SJSA1 (cell line): ENCODE measurements at regions not wholly inside any gene's neighbourhood (a gene's known extent, or its start where the extent isn't known, plus 50 kb on each side); places are given as distances from the start of the nearest gene placed in this dataset.

ENCODE experiments used
- DNase-seq, 2 experiments: peaks; one replicate each; pipeline ENCODE4 v3.0.0-alpha.2; 2015 to 2020; ENCODE audit warnings: low spot score in 2 of 2, low read depth in 1 of 2
- H3K27ac ChIP-seq: fragments of 250-450 bp; sonication (Bioruptor Pico); 2 replicates; pipeline ENCODE4 v1.5.1; 2020; ENCODE audit warnings: mild to moderate bottlenecking, moderate library complexity
- H3K27me3 ChIP-seq: fragments of 250-450 bp; sonication (Bioruptor Pico); replicated peaks from 2 replicates; pipeline ENCODE4 v1.5.1; 2020; ENCODE audit warnings: mild to moderate bottlenecking, moderate library complexity
- H3K36me3 ChIP-seq: fragments of 250-450 bp; sonication (Bioruptor Pico); 2 replicates; pipeline ENCODE4 v1.5.1; 2020; ENCODE audit warnings: mild to moderate bottlenecking
- H3K4me1 ChIP-seq: fragments of 250-450 bp; sonication (Bioruptor Pico); replicated peaks from 2 replicates; pipeline ENCODE4 v1.6.1; 2021; ENCODE audit warnings: mild to moderate bottlenecking
- H3K4me3 ChIP-seq: fragments of 250-450 bp; sonication (Bioruptor Pico); 2 replicates; pipeline ENCODE4 v1.5.1; 2020; ENCODE audit warnings: mild to moderate bottlenecking
- H3K9me3 ChIP-seq: fragments of 250-450 bp; sonication (Bioruptor Pico); replicated peaks from 2 replicates; pipeline ENCODE4 v1.5.1; 2020; ENCODE audit warnings: mild to moderate bottlenecking

DNA sequence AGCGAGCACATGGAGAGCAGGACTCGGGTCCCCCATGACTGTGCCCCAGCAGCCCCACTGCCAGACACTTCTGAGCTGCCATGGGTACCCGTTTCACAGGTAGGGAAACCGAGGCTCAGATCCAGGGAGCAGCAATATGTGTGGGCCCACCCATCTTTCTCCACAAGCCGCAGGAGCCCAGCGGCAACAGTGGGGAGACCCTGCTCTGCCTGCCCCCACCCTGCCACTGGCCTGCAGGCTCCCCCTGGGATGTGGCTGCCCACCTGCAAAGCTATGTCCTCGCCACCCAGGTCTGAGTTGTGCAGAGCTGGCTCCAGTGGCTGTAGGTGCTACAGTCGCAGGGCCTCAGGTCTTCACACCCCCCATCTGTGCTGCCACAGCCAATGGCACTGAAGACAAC lies 50.6 kb upstream of the C1QTNF9B start:
- Histone ChIP-seq H3K4me3 (no peak overlapping the region), H3K27me3 (no peaks in the 10 kb centered on the region), H3K36me3 (no peaks in the 10 kb centered on the region), H3K27ac (no peak overlapping the region), H3K9me3 (no peaks in the 10 kb centered on the region), H3K4me1 (no peaks in the 10 kb centered on the region)
- no peak for DNase-seq

DNA sequence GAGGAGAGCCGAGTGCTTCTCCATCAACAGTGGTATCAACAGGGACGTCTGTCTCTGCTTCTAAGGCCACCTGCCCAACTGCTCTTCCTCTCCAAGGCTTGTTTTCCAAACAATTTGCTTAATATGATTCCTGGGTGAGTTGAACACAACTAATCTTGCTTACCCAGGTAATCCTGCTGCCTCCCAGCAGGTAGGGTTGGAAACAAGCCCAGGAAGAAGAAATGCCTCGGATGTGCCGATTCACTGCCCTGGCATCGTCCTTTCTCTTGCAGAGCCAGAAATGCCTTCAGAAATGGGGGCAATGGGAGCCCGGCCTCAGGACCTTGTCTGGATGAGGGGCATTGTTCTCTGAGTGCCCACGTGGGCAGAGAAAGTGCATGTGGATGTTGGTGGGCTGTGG lies 51.9 kb upstream of the C1QTNF9B start:
- Histone ChIP-seq H3K9me3 (no peaks in the 10 kb centered on the region), H3K27me3 (no peaks in the 10 kb centered on the region), H3K4me1 (no peaks in the 10 kb centered on the region), H3K36me3 (no peaks in the 10 kb centered on the region), H3K4me3 (no peak overlapping the region), H3K27ac (no peak overlapping the region)
- no peak for DNase-seq

DNA sequence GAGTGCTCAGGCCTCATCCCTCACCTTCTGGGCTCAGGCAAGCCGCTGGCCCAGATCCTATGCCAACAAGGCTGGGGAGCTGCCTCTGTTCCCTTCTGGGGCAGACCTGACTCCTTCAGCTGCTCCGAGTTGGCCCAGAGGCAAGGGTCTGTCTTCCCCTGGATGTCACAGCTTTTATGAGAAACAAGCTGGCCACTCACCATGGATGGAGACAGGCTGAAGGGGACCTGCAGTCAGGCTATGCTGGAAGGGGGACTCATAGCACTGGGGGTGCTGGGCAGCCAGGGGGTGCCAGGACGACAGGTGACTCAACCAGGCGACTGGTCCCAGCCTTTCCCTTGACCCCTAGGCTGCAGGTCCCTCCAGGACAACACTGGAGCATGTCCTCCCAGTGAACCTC lies 52.4 kb upstream of the C1QTNF9B start:
- Histone ChIP-seq H3K4me3 (no peak overlapping the region), H3K4me1 (no peaks in the 10 kb centered on the region), H3K27me3 (no peaks in the 10 kb centered on the region), H3K36me3 (no peaks in the 10 kb centered on the region), H3K9me3 (no peaks in the 10 kb centered on the region), H3K27ac (no peak overlapping the region)
- DNase-seq, result no peak

DNA sequence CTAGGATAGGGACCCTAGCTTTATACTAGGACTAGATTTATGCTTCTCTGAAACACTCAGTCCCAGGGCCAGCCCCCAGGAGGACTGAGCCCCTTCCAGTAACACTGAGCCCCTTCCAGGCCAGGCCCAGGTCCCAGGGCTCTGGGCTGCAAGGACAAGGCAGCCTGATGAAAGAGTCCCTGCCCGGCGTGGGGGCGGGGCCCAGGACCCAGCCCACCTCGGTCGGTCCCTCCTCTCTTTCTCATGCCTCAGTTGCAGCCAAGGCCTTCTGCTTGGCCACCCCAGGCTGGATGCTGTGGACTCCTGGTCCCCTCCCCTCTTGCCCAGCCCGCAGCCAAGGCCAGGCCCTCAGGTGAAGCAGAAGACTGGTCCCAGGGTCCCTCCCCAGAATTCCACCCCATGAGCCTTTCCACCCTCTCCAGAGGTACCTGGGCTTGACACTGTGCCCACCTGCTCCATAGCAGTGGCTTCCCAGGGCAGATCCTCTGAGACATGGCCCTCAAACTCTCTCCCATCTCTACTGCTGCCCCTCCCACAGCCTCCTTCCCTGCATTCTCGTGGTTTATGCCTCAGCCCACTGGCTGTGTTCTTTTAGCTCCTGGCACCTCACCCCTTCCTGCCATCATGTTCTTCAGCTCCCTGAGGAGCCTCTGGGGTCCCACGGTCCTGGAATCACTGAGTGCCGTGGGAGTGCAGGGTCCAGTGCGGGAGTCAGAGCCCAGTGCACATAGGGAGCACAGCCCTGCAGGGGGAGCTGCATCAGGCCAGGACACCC lies 53.6 kb upstream of the C1QTNF9B start:
- no peaks in the 10 kb centered on the region for H3K27me3 ChIP-seq
- no peak for DNase-seq

DNA sequence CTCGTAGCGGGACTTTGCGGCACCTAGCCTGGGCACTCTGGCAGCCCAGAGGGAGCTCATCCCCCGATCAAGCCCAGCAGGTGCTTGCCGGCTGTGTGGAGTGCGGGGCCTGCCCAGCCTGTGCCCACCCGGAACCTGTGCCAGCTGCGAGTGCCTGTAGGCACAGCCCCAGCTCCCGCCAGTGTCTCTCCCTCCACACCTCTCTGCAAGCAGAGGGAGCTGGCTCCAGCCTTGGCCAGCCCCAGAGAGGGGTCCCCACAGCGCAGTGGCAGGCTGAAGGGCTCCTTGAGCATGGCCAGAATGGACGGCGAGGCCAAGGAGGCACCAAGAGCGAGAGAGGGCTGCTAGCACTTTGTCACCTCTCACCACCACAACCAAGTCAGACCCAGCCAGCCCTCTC lies 55.5 kb upstream of the C1QTNF9B start:
- H3K36me3 ChIP-seq, result no peaks in the 10 kb centered on the region
- DNase-seq, result no peak
- H3K27me3 ChIP-seq, result no peaks in the 10 kb centered on the region
- no peaks in the 10 kb centered on the region for H3K4me1 ChIP-seq
- no peak overlapping the region for H3K4me3 ChIP-seq
- no peak overlapping the region for H3K27ac ChIP-seq
- no peaks in the 10 kb centered on the region for H3K9me3 ChIP-seq

More for the DNA sequence above, 53.6 kb upstream of the C1QTNF9B start:
- Histone ChIP-seq H3K36me3 (no peaks in the 10 kb centered on the region), H3K27ac (no peak overlapping the region), H3K9me3 (no peaks in the 10 kb centered on the region), H3K4me1 (no peaks in the 10 kb centered on the region), H3K4me3 (no peak overlapping the region)

DNA sequence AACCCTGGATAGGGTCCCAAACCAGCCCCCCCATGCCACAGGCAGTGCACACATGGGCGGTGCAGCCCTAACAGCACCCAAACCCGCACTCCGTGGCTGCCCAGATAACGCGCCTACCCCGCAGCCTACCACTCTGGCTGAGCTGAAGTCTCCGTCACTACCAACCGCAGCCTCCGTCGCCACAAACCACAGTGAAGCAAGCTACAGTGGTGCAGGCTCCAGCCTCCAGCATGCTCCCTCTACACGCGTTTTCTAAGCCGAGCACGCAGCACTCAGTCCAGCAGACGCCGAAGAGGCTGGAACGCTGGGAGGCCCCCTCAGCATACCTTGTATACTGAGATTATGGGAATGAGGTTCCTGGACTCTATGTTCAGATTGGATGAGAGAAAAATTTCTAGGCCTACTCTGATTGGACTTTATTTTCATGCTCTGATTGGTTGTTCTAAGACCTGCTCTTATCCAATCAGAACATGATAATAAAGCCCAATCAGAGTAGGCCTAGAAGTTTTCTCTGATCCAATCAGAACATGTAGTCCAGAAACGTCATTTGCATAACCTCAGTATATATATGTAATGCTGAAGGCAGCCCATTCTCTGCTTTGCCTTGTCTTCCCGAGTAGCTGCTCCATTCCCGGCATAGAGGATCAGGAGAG lies 56.7 kb upstream of the C1QTNF9B start:
- no peaks in the 10 kb centered on the region for H3K27me3 ChIP-seq
- H3K27ac ChIP-seq, result no peak overlapping the region
- no peaks in the 10 kb centered on the region for H3K4me1 ChIP-seq
- H3K4me3 ChIP-seq, result no peak overlapping the region
- no peaks in the 10 kb centered on the region for H3K9me3 ChIP-seq
- H3K36me3 ChIP-seq, result no peaks in the 10 kb centered on the region
- DNase-seq, result no peak

DNA sequence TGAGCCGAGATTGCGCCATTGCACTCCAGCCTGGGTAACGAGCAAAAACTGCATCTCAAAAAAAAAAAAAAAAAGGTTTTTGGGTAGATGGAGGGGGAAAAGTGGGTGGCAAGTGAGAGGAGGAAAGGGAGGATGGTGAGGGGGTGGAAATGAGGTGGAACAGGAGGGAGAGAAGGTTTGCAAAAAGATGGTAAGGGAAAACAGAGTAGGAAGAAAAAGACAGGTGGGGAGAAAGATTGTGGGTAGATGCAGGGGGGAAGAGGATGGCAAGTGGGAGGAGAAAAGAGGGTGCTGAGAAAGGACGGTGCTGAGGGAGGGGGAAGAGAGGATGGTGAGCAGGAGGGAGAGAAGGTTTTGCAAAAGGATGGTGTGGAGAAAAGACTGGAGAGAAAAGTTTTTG lies 57.8 kb upstream of the C1QTNF9B start:
- Histone ChIP-seq H3K4me1 (no peaks in the 10 kb centered on the region), H3K27me3 (no peaks in the 10 kb centered on the region), H3K9me3 (no peaks in the 10 kb centered on the region), H3K4me3 (no peak overlapping the region), H3K27ac (no peak overlapping the region), H3K36me3 (no peaks in the 10 kb centered on the region)
- DNase-seq, result no peak

DNA sequence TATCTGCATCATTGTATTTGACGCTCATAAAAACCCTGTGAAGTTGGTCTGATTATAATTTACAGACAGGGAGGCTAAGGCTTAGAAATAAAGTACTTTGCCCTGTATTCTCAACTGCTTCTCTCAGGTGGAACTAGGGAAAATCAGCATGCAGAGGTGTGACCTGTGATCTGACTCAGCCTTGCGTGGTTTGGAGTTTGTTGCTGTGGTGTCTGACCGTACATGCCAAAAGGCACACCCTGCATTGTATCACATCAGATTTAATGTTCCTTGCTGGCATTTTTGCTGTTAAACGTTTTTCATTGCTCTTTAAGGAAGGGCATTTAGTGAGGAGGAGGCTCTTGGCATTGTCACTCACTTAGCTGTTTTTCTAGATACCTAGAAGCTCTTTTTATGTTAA lies 58.8 kb upstream of the C1QTNF9B start:
- H3K27me3 ChIP-seq, result no peaks in the 10 kb centered on the region
- DNase-seq, result no peak
- H3K4me3 ChIP-seq, result no peak overlapping the region
- no peaks in the 10 kb centered on the region for H3K36me3 ChIP-seq
- no peaks in the 10 kb centered on the region for H3K4me1 ChIP-seq
- H3K9me3 ChIP-seq, result no peaks in the 10 kb centered on the region
- no peak overlapping the region for H3K27ac ChIP-seq

DNA sequence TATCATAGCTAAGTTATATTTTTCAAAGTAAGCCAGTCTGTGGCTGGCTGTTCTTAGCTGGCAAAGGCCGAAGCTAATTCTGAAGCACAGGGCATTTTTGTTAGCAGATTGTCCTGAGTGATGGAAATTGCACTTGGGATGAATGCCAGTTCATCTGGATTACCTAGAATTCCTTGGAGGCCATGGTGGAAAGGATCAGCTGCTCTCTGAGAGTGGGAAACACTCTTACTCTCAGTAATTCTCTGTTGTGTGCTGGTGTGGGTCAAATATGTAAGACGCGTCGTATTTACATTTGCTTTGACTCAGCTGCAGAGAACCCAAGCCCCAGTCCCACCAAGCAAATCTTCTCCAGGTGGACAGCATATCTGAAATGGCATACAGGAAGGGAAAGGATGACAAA lies 60.7 kb upstream of the C1QTNF9B start:
- H3K27me3 ChIP-seq, result no peaks in the 10 kb centered on the region
- H3K4me3 ChIP-seq, result no peak overlapping the region
- no peaks in the 10 kb centered on the region for H3K9me3 ChIP-seq
- no peaks in the 10 kb centered on the region for H3K36me3 ChIP-seq
- H3K27ac ChIP-seq, result no peak overlapping the region
- DNase-seq, result no peak
- no peaks in the 10 kb centered on the region for H3K4me1 ChIP-seq

DNA sequence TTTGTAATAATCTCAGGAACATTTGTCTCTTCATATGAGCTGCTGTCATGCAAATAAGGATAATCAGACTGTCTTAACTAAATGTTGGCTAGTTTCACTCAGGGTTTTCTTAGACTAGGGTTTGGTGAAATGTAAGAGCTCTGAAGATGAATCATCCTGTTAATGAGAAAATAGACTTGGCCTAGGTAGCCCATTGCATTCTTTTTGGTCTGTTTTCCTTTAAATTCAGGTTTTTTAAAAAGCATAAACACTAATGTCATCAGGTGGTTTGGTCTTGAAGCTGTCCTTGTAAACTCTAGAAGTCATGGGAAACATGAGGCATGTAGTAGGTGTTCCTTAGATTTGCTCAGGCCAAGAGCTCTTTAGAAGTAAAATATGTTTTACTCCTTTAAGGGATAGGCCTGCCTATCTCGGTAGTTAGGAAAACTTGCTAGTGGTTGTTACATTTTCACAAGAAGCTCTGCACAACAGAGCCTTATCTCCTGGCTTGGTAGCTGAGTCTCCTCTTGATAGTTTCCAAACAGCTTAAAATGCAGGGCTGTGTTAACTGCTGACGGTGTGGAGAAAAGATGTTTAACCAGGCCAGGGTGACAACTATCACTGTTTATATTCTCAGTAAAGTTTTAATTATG lies 62.0 kb upstream of the C1QTNF9B start:
- H3K36me3 ChIP-seq, result no peaks in the 10 kb centered on the region
- no peak overlapping the region for H3K4me3 ChIP-seq
- no peaks in the 10 kb centered on the region for H3K4me1 ChIP-seq
- no peak overlapping the region for H3K27ac ChIP-seq
- H3K9me3 ChIP-seq, result no peaks in the 10 kb centered on the region
- H3K27me3 ChIP-seq, result no peaks in the 10 kb centered on the region
- DNase-seq, result no peak

DNA sequence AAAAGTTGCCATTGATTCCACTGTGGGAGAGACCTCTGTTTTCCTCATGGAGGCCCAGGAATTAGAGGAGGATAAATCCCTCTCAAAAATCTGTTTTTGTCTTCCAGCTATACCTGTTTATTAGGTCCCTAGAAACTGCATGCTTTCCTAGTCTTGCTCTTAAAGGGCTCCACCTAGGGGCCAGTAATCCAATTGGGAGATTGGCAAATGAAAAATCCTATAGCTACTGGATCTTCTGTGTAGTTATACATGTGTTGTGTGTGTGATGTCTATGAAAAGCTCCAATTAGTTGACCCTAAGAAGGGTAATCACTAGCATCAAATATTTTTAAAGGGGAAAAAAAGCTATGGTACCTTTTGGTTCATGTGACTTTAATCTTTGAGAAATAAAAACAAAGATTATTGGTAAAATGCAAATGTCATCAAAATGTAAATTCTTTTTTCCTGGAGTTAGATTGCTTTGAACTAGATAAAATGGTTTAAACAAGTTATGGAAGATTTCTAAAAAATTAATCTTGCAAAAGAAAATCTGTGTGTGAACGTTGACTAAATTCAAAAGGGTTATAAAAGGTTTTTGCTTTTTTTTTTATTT lies 63.4 kb upstream of the C1QTNF9B start:
- Histone ChIP-seq H3K9me3 (no peaks in the 10 kb centered on the region), H3K4me1 (no peaks in the 10 kb centered on the region), H3K36me3 (no peaks in the 10 kb centered on the region), H3K27ac (no peak overlapping the region), H3K4me3 (no peak overlapping the region), H3K27me3 (no peaks in the 10 kb centered on the region)
- peak in 1 of 2 experiments; percentile 11 for DNase-seq

DNA sequence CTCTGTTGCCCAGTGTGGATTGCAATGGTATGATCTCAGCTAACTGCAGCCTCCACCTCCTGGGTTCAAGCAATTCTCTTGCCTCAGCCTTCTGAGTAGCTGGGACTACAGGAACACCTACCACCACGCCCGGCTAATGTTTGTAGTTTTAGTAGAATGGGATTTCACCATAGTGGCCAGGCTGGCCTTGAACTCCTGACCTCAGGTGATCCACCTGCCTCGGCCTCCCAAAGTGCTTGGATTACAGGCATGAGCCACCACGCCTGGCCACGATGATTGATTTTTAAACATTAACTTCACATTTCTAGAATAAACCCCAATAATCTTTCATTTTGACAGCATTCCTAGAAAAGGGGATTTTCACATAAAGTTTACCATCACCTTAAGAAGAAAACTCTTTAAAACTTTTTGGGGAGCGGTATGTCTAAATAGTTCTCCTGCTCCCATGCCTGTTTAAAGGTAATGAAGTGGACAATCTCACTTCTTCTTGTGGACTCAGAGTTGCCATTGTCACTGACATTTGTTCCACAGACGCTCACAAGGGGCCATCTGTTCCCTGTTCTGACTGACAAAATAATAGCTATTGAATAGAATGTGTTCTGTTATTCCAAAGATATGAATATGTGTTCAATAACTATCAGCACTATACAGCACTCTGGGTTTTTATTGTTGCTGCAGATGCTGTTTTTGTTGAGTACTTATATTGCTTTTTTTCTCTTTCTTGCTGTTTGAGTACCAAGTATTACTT lies 66.1 kb upstream of the C1QTNF9B start:
- Histone ChIP-seq H3K27ac (no peak overlapping the region), H3K27me3 (no peaks in the 10 kb centered on the region), H3K36me3 (no peaks in the 10 kb centered on the region), H3K4me1 (peaks cover 9% of the 10 kb centered on the region; the same call in 1 of the 2 replicates), H3K9me3 (no peaks in the 10 kb centered on the region), H3K4me3 (no peak overlapping the region)
- DNase-seq, result no peak

DNA sequence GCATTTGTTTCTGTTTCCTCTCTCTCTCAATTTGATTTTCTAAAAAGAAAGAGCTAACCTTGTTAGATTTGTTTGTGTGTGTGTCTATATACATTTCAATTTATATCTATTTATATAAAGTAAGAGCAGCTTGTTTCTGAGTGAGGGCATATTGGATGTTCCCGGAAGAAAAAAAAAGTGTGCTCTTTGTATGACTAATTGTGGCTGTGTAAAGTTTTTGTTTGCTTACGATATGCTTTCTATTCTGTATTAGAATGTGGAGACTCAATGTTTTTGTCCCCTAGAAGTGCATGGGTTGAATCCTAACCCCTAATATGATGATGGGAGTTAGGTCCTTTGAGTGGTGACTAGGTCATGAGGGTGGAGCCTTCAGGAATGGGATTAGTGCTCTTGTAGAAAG lies 66.6 kb upstream of the C1QTNF9B start:
- no peak overlapping the region for H3K27ac ChIP-seq
- H3K9me3 ChIP-seq, result no peaks in the 10 kb centered on the region
- no peak overlapping the region for H3K4me3 ChIP-seq
- H3K36me3 ChIP-seq, result no peaks in the 10 kb centered on the region
- no peak for DNase-seq
- H3K4me1 ChIP-seq, result peaks cover 9% of the 10 kb centered on the region; the same call in 1 of the 2 replicates
- no peaks in the 10 kb centered on the region for H3K27me3 ChIP-seq
